ENCODE measurements at regions not wholly inside any gene's neighbourhood (a gene's known extent, or its start where the extent isn't known, plus 50 kb on each side); places are given as distances from the start of the nearest gene placed in this dataset.

DNA sequence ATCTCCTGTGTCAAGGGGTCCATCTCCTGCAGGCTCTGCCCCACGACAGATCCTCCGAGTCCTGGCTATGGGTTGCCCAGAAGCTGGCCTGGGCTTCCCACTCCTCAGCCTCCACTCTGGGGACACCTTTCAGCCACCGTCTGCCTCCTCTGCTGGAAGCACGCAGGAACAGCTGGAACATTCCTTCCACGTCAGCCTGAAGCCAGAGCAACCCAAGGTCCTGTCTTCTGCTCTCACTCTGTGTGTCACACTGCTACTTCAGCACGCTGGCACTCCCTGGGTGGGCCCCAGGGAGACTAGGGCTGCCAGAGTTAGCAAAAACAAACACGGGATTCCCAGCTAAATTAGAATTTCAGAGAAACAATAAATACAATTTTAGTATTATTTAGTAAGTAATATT is 148.8 kb downstream of the HRH4 start:
- TF ChIP-seq CTCF (conservative IDR thresholded peaks at IDR 0.05; ENCODE audit: low read length) (no peak), EZH2phosphoT487 (IDR thresholded peaks at IDR 0.05; ENCODE audit: borderline replicate concordance) (no peak)

Data from Loucy (cell line).